G401 (cell line): ENCODE measurements at regions not wholly inside any gene's neighbourhood (a gene's known extent, or its start where the extent isn't known, plus 50 kb on each side); places are given as distances from the start of the nearest gene placed in this dataset.
"Not testable (repeated sequence)": the region's sequence is repeated elsewhere in the genome, so short reads cannot be mapped to it uniquely, and the experiment has no call there.

Experiments used
- DNase-seq: peaks from one replicate; pipeline ENCODE4 v3.0.0-alpha.2; 2015; ENCODE audit warnings: low spot score
- in situ Hi-C: cut with HindIII; loops from 2 replicates; pipeline ENCODE4 v1.10.0; 2016; ENCODE audit warnings: low sequenced_read_pairs, mixed read lengths

DNA sequence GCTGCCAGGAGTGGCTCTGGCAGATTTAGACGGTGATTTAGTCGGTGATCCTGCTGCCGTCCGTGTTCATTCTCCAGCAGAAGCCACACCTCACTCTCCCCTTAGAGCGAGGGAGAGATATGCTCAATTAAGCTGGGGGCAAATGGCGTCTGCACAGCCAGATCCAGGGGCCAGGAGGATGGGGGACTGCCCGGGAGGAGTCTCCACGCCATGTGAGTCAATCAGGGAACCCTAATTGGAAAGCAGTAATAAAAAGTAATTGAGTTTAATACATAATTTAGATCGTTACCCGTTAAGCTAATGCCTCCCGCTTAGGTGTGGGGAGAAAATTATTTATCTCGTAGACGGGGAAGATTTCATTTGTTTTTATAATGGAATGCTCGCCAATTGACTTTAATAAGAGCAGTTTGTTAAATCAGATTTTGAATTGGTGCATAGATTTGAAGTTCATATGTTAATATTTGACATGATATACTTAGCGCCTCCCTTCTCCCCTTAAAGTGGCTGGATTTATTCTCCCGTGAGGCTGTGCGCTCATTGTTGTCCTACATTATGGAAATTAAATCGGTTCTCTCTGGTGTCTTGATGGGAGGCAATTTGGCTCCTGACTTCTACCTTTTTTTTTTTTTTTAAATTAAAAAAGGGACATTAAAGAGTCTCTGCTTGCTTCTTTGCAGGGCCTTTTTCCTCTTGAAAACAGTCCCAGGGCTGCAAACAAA lies 104.9 kb upstream of the C14orf180 start:
- DNase-seq = no peak
- in situ Hi-C loops = no loop called here

DNA sequence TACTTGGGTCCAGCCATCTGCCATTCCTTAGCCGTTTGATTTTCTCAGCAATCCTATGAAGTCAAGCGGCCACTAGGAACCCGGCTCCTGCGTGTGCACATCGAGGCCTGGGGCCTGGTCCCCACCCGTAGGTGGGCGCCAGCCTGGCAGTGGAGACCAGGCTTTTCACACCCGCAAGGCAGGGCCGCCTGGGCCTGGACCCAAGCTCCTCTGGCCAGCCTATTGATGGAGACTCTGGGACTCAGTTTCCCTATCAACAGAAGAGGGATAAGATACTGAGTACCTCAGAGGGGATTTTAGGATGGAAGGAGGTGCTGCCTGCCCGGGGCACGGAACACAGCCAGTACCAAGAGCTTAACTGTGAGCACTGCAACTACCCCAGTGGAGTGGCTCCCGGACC lies 104.3 kb upstream of the C14orf180 start:
- in situ Hi-C loops = no loop called here
- no peak for DNase-seq

DNA sequence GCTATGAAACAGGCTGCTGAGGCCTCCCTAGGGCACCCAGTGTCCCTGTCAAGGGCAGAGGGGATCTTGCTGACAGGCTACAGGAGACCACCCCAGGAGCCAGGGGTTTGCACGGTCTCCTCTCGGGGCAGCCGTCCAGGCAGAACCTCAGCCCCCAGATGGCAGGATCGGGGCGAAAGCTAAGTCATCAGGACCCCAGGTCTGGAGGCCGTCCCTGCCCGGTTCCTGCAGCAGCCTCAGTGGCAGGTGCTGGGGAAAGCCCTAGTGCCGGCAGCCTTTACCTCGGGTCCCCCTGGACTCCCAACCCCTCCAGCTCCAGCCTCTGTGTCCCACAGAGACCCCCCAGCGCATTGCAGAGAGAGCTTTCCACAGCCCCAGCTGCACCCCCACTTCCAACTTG lies 103.8 kb upstream of the C14orf180 start:
- in situ Hi-C loops = no loop called here
- no peak for DNase-seq

DNA sequence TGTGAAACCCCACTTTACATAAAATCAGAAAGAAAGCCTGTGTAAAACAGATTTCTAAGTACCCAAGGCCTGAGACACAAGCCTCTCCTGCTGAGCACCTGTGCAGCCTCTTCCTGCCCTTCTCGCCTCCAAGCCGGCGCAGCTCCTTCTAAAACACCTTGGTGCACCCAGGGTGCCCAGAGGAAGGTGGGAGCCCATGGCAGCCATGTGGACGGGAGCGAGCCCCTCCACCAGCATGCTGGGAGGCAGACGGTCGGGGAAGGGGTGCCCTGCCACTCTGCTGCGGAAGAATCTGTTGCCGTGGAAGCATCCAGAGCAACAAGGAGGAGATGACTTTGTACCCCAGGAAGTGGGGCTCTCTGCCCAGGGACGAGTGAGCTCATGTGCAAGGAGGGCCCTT lies 103.1 kb upstream of the C14orf180 start:
- no peak for DNase-seq
- in situ Hi-C loops = no loop called here

DNA sequence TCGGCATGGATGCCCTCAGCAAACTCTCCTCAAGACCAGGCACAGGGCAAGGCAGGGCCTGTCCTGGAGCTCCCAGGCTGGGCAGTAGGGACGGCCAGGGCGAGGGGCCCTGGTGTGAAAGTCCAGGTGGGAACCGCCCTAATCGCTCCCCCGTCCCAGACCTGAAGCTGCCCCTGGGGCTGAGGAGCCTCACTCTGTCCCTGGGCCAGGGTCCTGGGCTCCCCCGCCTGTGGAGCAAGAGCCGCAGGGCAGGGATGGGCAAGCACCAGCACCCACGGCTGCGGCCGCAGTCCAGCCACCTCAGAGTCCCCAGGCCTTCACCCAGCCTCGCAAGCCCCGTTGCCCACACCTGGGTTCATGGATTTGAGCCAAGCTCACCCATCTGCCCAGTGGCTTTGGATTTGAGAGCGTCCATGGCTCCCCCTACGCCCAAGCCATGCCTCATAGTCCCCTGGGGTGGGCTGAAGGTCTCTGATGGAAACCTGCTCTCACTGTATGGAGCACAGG lies 102.4 kb upstream of the C14orf180 start:
- in situ Hi-C loops = no loop called here
- no peak for DNase-seq

DNA sequence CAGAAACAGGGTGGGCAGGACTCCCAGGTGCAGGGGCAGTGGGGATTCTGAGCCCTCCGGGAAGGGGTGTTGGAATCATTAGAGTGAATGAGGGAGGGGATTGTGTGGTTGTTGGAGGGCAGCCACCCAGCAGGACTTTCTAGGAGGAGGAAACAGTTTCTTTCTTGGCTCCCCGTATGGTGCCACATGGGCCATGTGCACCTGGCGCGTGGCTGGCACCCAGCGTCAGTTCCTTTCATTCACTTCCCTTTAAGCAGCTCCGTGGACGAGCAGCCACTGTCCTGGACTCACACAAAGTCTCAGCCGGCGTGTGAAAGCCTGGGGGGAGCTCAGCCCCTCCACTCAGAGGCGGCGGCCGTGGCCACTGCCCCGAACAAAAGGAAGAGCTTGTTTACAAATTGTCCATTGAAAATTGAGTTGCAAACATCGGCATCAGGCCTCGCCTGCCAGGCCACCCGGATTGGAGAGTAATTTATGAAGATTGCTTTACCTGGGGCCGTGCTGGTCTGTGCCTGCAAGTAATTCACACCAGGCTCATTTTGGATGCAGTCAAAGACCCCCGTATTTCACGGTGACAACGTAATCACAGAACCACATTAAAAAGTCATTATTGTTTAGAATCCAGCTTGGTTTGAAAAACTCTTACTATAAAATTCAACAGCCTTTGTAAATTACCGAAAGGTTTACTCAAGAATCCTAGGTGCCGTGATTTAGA lies 101.7 kb upstream of the C14orf180 start:
- DNase-seq = no peak
- in situ Hi-C loops = no loop called here

DNA sequence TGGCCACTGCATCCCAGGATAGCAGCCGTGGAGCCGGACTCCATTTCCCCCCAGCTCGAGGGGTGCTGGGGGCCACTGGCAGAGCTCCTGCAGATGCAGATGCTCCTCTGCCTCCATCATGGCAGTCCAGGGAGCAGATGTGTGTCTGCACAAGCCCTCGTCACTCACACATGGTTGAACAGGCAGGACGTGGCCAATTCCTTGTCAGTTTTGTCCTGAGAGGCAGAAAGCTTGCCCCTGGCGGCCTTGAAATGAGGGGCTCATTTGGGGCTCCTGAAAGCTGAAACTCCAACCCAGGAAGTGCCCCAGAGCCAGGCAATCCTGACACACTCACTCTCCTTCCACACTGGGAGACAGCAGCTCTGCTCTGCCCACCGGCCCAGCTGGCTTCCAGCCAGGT lies 100.9 kb upstream of the C14orf180 start:
- DNase-seq = no peak
- in situ Hi-C loops = no loop called here

DNA sequence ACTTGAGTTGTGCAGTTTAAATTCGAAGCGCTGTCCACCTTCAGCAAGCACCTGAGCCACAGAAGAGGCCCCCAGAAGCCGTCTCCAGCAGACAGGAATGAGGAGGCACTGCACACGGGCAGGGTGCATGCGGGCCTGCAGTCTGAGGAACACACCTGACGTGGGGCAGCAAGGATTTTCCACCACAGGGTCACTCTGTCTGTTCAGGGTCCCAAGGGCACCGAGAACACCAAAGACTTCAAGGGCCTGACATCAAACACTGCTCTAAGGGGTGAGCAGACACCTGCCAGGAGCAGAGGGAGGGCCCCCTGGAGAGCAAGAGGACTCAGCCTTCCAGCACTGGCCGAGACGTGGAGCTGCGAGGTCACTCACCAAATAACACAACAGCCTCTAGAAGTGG lies 99.7 kb upstream of the C14orf180 start:
- no peak for DNase-seq
- in situ Hi-C loops = no loop called here

DNA sequence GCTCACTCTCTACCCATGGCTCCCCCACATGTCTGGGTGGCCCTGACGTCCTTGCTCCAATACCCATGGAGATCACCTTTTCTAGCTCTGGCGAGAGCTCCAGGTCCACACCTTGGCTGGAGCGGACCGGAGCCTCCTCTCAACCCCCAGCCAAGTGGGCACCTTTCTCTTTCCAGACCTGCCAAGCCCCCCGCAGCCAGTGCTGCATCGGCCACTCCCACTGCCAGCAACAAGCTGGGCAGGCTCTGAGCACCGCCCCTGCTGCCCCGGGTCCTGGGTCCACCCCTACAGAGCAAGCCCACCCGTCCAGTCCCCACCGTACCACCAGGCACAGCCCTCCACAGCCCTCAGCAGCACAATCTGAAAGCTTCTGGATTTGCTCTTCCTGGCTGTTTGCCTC lies 98.2 kb upstream of the C14orf180 start:
- no peak for DNase-seq
- in situ Hi-C loops = no loop called here

DNA sequence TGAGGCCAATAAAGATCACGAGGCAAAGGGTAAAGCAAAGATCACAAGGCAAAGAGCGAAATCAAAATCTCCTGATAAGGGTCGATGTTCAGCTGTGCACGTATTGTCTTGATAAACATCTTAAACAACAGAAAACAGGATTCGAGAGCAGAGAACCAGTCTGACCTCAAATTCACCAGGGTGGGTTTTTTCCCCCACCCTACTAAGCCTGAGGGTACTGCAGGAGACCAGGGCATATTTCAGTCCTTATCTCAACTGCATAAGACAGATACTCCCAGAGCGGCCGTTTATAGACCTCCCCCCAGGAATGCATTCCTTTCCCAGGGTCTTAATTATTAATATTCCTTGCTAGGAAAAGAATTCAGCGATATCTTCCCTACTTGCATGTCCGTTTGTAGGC lies 97.5 kb upstream of the C14orf180 start:
- DNase-seq, in situ Hi-C loops: not testable (repeated sequence)

DNA sequence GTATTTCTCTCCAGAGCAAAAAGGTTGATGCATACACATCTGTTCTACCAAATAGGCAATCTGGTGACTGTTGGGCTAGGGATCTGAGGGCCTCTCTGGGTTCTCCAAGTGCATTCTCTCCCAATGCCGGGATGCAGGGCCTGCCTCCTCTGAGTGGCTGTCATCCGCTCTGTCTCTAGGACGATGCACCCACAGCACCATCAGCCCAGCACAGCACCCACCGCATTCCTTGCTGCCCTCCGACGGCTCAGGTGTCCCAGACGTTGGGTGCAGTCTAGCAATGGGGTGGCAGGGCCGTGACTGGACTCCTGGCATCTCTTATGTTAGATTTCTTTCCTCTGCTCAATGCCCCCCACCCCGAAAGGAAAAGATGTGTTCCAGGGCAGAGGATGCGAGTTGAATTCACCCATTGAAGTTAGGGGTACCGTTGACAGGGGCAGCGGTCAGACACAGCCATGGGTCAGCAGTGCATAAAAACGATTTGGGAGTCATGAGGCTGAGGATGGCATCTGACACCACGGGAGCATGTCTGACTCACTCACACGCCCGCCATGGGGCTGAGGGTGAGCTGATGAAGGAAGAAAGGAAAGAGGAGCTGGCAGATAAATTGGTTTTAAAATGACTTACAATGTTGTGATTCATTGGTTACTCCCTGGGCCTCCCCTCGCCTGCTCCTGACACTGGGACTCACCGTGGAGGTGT lies 93.2 kb upstream of the C14orf180 start:
- in situ Hi-C loops = no loop called here
- no peak for DNase-seq

DNA sequence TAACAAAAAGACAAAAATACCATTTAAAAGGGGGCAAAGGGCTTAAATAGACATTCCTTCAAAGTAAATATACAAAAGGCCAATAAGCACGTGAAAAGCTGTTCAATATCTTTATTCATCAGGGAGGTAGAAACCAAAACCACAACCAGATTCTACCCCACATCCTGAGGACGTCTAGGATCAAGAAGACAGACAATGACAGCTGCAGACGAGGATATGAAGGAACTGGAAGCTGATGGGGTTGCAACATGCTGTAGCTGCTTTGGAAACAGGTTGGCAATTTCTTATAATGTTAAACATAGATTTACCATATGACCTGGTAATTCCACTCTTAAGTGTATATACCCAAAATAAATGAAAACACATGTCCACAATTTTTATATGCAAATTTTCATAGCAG lies 85.1 kb upstream of the C14orf180 start:
- in situ Hi-C loops = no loop called here
- DNase-seq = no peak

DNA sequence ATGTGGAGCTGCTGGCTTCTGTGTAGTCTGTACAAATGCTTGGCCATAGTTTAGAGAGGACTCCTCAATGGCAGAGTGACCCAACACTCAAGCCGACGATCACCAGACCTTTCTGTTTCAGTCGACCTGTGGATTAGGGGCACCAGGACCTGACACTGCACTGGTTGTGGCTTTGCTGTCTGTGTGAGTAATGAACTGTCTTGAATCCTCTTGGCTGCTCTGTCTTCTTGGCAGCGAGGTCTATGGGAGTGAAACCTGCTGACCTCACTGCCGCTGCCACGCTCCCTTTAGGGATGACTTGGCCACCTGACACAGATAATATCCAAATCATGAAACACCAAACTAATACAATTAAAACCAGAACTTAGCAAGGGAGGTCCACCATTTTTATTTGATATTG lies 83.5 kb upstream of the C14orf180 start:
- in situ Hi-C loops = no loop called here
- no peak for DNase-seq

DNA sequence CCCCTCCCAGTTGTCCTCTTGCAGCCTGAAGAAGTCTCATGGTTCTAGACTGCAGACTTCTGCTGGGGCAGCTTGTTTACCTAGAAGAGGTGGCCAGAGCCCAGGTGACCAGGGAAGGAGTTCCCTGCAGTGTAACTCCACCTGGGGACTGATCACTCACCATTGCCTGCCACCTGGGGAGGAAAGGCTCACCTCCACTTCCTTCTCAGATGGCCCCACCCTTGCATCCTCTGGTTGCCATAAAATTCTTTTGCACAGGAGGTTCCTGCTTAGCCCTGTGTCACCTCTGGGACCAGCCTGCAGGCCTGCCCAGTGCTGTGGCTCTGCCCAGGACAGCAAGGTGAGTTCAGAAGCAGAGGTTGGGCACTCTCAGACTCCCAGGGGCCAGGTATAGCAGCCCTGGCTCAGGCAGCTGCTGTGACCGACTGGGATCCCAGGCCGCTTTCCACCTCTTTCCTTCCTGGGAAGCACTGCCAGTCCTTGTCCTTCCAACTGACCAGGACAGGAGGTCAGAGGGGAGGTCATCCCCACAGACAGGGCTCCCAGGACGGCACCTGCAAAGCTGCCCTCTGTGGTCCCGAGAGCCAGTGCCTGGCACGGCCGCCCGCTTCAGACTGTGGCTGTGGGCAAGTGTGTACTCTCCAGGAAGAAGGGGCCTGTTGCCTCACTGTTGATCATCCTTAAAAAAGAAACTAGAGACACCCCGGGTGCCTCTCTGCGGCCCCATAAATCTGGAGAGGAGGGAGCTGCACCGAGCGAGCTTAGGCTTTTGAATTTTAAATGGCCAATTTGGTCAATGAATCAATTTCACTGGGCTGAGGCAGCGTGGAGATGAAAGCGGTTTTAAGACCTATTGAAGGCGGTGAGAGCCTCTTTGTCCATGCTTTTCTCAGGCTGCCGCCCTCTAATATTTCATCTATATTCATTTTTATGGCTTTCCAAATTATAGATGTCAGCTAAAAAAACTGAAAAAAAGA lies 79.5 kb upstream of the C14orf180 start:
- in situ Hi-C loops = no loop called here
- DNase-seq = no peak

DNA sequence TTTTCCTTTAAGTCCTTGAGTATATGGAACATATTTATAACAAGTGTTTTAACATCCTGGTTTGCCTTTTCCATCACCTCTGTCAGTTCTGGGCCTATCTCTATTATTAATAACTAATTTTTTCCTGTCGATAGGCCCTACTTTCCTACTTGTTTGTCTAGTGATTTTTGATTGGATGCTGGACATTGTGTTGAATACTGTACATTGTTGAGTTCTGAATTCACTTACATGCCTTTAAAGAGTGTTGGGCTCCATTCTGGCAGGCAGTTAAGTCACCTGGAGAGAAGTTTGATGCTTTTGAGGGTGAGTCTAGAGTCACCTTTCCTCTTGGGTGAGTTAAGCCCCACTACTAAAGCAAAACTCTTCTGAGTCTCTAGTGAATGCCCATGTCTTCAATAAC lies 77.5 kb upstream of the C14orf180 start:
- DNase-seq = no peak
- in situ Hi-C loops = no loop called here

DNA sequence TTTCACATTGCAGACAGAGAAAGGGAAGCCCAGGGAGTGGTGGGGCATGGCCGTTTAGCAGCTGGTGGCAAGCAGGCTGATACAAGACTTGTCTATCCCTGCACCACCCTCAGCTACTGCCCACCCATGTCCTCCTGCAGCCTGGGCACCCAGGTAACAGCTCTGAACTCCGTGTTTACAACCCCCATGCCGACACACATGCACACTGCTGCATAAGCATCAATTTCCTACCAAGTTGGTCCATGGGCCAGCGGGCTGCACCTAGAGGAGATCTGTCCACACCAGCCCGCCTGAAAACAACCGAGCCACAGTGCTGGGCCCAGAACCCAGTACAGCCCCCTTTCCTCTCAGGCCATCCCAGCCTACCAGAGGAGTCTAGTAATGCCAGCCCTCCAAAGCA lies 75.9 kb upstream of the C14orf180 start:
- in situ Hi-C loops = no loop called here
- no peak for DNase-seq

DNA sequence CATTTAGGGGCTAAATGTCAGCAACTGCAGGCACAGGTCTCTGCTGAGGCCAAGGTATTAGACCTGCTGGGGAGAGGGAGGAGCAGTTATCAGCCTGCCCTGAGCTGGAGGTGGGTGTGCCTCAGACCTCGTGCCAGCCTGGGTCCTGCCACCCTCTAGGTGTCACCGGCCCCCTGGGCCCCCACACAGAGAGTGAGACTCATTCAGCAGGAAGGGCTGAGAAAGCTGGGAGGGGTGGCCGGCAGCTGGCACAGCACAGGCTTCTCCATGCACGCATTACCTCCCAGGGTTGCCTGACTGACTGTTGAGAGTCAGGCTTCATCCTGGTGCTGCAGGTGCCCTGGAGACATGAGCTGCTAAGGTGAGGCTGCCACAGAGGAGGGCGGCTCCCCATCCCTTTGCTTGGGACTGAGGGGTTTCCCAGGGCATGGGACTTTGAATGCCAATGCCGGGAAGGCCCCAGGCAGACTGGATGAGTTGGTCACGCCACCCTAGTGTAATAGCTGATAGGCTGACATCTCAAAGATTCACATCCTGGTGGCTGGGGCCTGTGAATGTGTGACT lies 75.3 kb upstream of the C14orf180 start:
- in situ Hi-C loops = no loop called here
- DNase-seq = no peak

DNA sequence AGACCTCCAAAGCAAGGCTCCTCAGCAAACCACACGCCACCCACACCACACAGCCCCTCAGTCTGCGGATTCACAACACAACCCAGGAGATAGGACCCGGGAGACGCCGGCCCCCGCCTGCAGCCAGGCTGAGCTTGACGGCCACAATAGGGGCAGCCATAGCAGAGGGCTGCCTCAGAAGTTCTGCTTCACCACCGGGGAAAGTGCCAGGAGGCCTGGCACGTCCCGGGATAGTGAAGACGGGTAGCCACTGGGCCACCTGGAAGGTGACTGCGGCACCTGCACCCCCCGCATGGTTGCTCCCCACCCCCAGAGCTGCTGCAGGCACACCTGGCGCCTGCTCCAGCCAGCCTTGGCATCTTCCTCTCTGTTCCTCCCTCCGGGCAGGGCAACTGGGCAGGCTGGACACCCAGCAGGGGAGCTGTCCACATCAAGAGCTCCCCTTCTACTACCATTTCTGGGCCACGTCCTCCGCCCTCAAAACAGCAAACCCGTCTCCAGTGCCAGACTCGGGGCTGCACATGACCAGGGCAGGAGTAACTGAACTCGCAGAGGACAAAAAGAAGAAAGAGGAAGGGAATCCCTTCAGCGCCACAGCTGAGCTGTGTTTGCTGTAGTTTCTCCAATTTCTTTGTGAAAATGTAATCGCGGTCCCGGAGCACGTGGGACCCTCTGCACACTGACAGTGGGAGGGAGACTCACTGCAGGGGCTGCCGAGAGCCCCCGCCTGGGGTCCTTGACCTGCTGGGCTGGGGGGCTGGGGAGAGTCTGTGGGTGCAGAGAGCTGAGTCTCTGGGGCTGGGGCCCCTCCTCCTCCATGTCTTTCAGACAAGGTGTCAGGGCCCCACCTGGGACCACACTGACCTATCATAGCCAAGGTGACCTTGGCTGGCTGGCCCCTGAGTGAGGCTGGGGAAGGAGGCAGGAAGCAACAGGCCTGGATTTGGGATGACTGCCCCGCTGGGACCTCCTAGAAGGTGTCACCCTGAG lies 74.2 kb upstream of the C14orf180 start:
- in situ Hi-C loops = no loop called here
- no peak for DNase-seq
